H54 (cell line): ENCODE measurements at regions not wholly inside any gene's neighbourhood (a gene's known extent, or its start where the extent isn't known, plus 50 kb on each side); places are given as distances from the start of the nearest gene placed in this dataset.

ENCODE experiments used
- DNase-seq: peaks from one replicate; pipeline ENCODE4 v3.0.0; 2011; ENCODE audit warnings: low spot score, mixed read lengths; ENCODE audit not compliant: insufficient read length
- FAIRE-seq: peaks from 3 replicates; lab custom pipeline; 2011; peaks lifted over from hg19 to GRCh38; lab: Jason Lieb, UNC
- POLR2A ChIP-seq: IDR thresholded peaks from 2 replicates; pipeline ENCODE4 v1.6.1; 2011; ENCODE audit warnings: low read depth, mild to moderate bottlenecking, low read length

- FAIRE-seq (no peak), DNase-seq (no peak)
- TF ChIP-seq POLR2A: no peak
These were observed 104.0 kb upstream of the PPP2R5A start for GRCh38 chr1:212181015-212181882.

- FAIRE-seq (no peak), DNase-seq (no peak)
- no peak for TF ChIP-seq POLR2A
These were observed 103.0 kb upstream of the PPP2R5A start for GRCh38 chr1:212182171-212182570.

DNA sequence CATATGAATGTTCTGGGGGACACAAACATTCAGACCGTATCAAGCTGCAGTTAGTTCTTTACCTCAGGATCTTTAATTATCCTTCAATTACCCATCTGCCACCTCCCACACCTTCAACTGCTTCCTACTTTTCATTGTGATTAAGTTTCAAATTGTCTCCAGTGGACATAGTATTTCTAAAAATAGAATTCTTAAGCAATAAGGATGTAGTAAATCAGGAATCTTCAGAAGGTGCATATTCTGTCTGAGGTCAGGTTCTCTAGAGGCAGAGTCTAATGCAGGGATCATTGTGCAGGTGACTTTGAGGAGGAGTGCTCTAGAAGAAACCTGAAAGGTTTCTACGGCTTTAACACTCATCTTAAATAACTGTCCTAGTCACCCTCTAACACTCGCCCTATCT is 102.6 kb upstream of the PPP2R5A start:
- no peak for FAIRE-seq
- no peak for TF ChIP-seq POLR2A

DNA sequence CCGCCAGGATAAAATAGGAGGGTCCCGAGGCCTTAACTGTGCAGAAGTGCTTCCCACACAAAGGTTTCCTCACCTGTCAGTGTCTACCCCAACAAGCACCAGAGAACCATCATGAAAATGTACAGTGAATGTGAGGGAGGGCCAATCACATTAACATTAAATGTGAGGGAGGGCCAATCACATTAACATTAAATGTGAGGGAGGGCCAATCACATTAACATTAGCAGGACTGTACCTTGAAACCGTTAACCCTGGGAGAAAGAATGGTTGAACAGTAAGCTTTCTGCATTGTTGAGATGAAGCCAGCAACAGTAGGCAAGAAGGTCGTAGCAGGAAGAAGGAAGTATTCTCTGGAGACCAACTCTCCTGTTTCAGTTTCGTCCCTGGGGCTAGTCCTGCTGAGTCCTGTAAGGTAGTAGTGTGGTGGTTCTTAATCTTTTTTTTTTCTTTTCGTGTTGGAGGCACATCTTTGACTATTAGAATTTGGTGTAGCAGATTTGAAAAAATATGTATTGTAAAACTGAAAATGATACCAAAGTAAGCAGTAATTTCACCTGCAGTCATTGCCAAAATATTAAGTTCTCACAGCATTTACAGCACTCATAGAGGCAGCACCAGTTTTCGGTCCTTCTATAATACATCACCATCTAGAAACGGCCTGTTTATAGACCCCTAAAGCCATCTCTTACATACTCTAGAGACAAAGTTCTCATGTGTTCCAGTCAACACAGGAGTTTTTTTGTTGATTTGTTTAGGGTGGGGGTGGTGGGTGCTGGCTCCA is 98.6 kb upstream of the PPP2R5A start:
- DNase-seq (no peak), FAIRE-seq (no peak)
- TF ChIP-seq POLR2A: no peak

More for the DNA sequence above, 102.6 kb upstream of the PPP2R5A start:
- no peak for DNase-seq

- DNase-seq (no peak), FAIRE-seq (no peak)
- no peak for TF ChIP-seq POLR2A
These were observed 96.4 kb upstream of the PPP2R5A start for GRCh38 chr1:212188599-212189351.

GRCh38 chr1:212189352-212189738 is 95.9 kb upstream of the PPP2R5A start:
- no peak for TF ChIP-seq POLR2A
- DNase-seq: no peak
- no peak for FAIRE-seq

DNA sequence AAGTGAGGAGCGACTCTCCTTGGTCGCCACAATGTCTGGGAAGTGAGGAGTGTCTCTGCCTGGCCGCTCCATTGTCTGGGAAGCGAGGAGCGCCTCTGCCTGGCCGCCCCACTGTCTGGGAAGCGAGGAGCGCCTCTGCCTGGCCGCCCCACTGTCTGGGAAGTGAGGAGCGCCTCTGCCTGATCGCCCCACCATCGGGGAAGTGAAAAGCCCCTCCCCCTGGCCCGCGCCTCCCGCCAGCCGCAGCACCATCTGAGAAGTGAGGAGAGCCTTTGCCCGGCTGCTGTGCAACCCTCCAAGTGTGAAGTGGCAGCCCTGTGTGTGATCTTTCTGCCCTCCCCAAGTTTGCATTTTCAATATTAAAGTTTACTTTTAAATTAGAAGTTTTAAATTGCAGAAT is 95.0 kb upstream of the PPP2R5A start:
- DNase-seq: no peak
- no peak for TF ChIP-seq POLR2A
- FAIRE-seq: no peak

DNA sequence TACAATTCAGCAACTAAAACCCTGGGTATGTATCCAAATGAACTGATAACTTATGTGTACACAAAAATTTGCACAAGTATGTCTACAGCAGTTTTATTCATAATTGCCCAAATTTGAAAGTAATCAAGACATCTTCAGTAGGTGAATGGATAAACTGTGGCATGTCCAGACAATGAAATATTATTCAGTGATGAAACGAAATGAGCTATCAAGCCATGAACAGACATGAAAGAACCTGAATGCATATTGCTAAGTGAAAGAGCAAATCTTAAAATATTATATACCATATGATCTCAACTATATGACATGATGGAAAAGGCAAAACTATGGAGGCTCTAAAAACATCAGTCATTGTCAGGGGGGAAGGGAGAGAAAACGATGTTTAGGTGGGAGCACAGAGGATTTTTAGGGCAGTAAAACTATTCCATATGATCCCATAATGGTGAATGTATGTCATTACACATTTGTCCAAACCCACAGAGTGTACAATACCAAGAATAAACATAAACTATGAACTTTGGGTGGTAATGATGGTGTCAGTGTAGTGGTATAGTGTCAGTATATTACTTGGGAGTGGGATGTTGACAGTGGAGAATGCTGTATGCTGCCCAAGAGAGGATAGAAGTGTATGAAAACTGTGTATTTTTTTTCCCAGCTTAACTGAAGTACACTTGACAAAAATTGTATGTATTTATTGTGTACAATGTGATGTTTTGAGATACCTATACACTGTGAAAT is 92.8 kb upstream of the PPP2R5A start:
- TF ChIP-seq POLR2A: no peak
- no peak for DNase-seq
- no peak for FAIRE-seq

DNA sequence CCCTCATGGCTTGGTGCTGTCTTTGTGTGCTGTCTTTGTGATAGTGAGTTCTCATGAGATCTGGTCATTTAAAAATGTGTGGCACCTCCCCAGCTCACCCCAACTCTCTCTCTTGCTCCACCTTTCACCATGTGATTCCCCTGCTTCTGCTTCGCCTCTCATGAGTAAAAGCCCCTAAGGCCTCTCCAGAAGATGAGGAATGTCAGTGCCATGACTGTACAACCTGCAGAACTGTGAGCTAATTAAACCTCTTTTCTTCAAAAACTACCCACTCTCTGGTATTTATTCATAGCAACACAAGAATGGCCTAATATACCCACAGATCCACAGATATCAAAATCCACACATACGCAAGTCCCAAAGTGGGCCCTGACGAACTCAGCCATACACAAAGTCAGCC is 88.9 kb upstream of the PPP2R5A start:
- FAIRE-seq (no peak), DNase-seq (no peak)
- no peak for TF ChIP-seq POLR2A

DNA sequence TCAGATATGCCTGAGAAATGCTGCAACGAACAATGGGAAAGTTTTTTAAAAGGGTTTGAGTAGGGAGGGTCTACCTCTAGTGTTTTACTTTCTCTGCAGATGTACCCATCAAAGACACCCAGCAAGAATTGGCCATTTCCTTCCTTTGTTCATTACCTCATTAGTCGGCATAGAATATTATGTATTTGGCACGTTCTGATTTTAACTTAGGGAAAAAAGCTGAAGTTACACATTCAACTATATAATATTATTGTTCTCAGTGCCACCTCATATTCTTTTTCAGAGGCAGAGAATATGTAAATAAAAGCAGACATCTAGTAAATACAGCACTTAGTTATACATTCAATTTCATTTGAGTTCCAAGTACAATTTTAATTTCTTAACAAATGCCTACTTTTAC is 83.7 kb upstream of the PPP2R5A start:
- TF ChIP-seq POLR2A: no peak
- FAIRE-seq (no peak), DNase-seq (no peak)

- TF ChIP-seq POLR2A: no peak
- FAIRE-seq: no peak
- DNase-seq: no peak
These were observed 81.6 kb upstream of the PPP2R5A start for GRCh38 chr1:212203630-212204029.

DNA sequence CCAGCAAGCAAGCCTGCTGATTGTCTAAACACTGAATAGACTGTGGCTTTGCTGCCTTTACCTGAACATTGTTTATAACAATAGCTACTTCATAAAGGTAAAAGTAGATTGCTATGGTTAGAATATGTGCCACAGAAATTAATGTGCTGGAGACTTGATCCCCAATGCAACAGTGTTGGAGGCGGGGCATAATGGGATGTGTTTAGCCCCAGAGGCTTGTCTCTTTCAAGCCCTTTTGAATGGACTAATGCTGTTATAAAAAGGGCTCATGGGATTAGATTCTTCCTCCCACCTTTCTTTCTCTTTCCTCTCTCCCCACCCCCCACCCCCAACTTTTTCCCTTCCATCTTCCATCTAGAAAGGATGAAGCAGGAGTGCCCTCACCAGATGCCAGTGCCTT is 80.2 kb upstream of the PPP2R5A start:
- no peak for FAIRE-seq
- no peak for DNase-seq
- TF ChIP-seq POLR2A: no peak

GRCh38 chr1:212205843-212206242 is 79.4 kb upstream of the PPP2R5A start:
- FAIRE-seq: no peak
- TF ChIP-seq POLR2A: no peak
- DNase-seq: no peak
